Activated CD4-positive, alpha-beta memory T cell treated with anti-CD3 and anti-CD28 coated beads, Interleukin-2, amount 10 ng/mL, durations not matched to agents 7 days and 5 days (primary cell): ENCODE measurements at regions not wholly inside any gene's neighbourhood (a gene's known extent, or its start where the extent isn't known, plus 50 kb on each side); places are given as distances from the start of the nearest gene placed in this dataset.

Experiments used
- CTCF ChIA-PET: fragments of 350-600 bp; sonication (Branson Sonifier 250); formaldehyde crosslinking; loops from one replicate; lab custom pipeline; 2021; ENCODE audit warnings: antibody characterized with exemption, inconsistent platforms; lab: Charles Lee
- POLR2A ChIA-PET: fragments of 350-600 bp; sonication (Branson Sonifier 250); formaldehyde crosslinking; loops from one replicate; lab custom pipeline; 2021; ENCODE audit warnings: antibody characterized with exemption; lab: Charles Lee
- DNase-seq: peaks from one replicate; pipeline ENCODE4 v3.0.0-alpha.2; 2020
- H3K27ac Mint-ChIP-seq: one replicate; pipeline ENCODE4 v1.8.0; 2021; ENCODE audit warnings: mild to moderate bottlenecking, mixed read lengths
- H3K27me3 Mint-ChIP-seq: one replicate; pipeline ENCODE4 v1.8.0; 2021; ENCODE audit warnings: mixed read lengths
- H3K36me3 Mint-ChIP-seq: one replicate; pipeline ENCODE4 v1.8.0; 2021; ENCODE audit warnings: low read depth, mixed read lengths
- H3K4me1 Mint-ChIP-seq: one replicate; pipeline ENCODE4 v1.8.0; 2021; ENCODE audit warnings: mixed read lengths
- H3K4me3 Mint-ChIP-seq: one replicate; pipeline ENCODE4 v1.8.0; 2021; ENCODE audit warnings: mild to moderate bottlenecking, mixed read lengths
- H3K9me3 Mint-ChIP-seq: one replicate; pipeline ENCODE4 v1.8.0; 2021; ENCODE audit warnings: mixed read lengths

GRCh38 chr12:126469211-126469610 lies 1404.0 kb downstream of the AACS start:
- H3K4me3 Mint-ChIP-seq, result no peak overlapping the region
- peaks cover 7% of the 10 kb centered on the region for H3K9me3 Mint-ChIP-seq
- H3K27ac Mint-ChIP-seq, result no peak overlapping the region
- H3K36me3 Mint-ChIP-seq, result no peaks in the 10 kb centered on the region
- H3K4me1 Mint-ChIP-seq, result no peaks in the 10 kb centered on the region
- ChIA-PET POLR2A (no interaction called here), CTCF (interaction anchor here (0.7 kb wide), 1 partner anchor 12 kb away, joined by 3 read pairs; no protein-coding TSS in a partner anchor)
- H3K27me3 Mint-ChIP-seq, result no peaks in the 10 kb centered on the region
- no peak for DNase-seq

GRCh38 chr12:126474703-126475102 lies 1409.5 kb downstream of the AACS start:
- Mint-ChIP-seq H3K27ac (no peak overlapping the region), H3K36me3 (no peaks in the 10 kb centered on the region), H3K27me3 (no peaks in the 10 kb centered on the region), H3K4me3 (no peak overlapping the region), H3K4me1 (no peaks in the 10 kb centered on the region), H3K9me3 (peaks cover 14% of the 10 kb centered on the region)
- ChIA-PET CTCF (no interaction called here), POLR2A (no interaction called here)
- DNase-seq, result no peak

GRCh38 chr12:126480451-126480850 lies 1415.2 kb downstream of the AACS start:
- Mint-ChIP-seq H3K36me3 (no peaks in the 10 kb centered on the region), H3K9me3 (peaks cover 11% of the 10 kb centered on the region), H3K4me3 (no peak overlapping the region), H3K27me3 (no peaks in the 10 kb centered on the region), H3K27ac (no peak overlapping the region), H3K4me1 (no peaks in the 10 kb centered on the region)
- no peak for DNase-seq
- ChIA-PET POLR2A (no interaction called here), CTCF (interaction anchor here (1.0 kb wide), 1 partner anchor 11 kb away, joined by 3 read pairs; no protein-coding TSS in a partner anchor)

GRCh38 chr12:126481688-126482087 lies 1416.5 kb downstream of the AACS start:
- POLR2A ChIA-PET, result no interaction called here
- CTCF ChIA-PET, result no interaction called here
- no peak for DNase-seq
- Mint-ChIP-seq H3K36me3 (no peaks in the 10 kb centered on the region), H3K4me1 (no peaks in the 10 kb centered on the region), H3K27me3 (no peaks in the 10 kb centered on the region), H3K4me3 (no peak overlapping the region), H3K9me3 (peaks cover 9% of the 10 kb centered on the region), H3K27ac (no peak overlapping the region)

GRCh38 chr12:126482238-126482889 lies 1417.1 kb downstream of the AACS start:
- ChIA-PET CTCF (no interaction called here), POLR2A (no interaction called here)
- H3K4me1 Mint-ChIP-seq, result no peaks in the 10 kb centered on the region
- H3K27me3 Mint-ChIP-seq, result no peaks in the 10 kb centered on the region
- H3K27ac Mint-ChIP-seq, result no peak overlapping the region
- no peaks in the 10 kb centered on the region for H3K36me3 Mint-ChIP-seq
- H3K4me3 Mint-ChIP-seq, result no peak overlapping the region
- H3K9me3 Mint-ChIP-seq, result peaks cover 9% of the 10 kb centered on the region
- DNase-seq, result no peak

GRCh38 chr12:126483145-126484068 lies 1418.2 kb downstream of the AACS start:
- Mint-ChIP-seq H3K27me3 (no peaks in the 10 kb centered on the region), H3K36me3 (no peaks in the 10 kb centered on the region), H3K4me1 (no peaks in the 10 kb centered on the region), H3K4me3 (no peak overlapping the region), H3K9me3 (peaks cover 8% of the 10 kb centered on the region), H3K27ac (no peak overlapping the region)
- ChIA-PET CTCF (no interaction called here), POLR2A (no interaction called here)
- no peak for DNase-seq

- Mint-ChIP-seq H3K4me3 (no peak overlapping the region), H3K36me3 (no peaks in the 10 kb centered on the region), H3K27ac (no peak overlapping the region), H3K27me3 (no peaks in the 10 kb centered on the region), H3K4me1 (no peaks in the 10 kb centered on the region), H3K9me3 (peaks cover 13% of the 10 kb centered on the region)
- no peak for DNase-seq
- POLR2A ChIA-PET, result no interaction called here
- CTCF ChIA-PET, result no interaction called here
These were observed 1422.3 kb downstream of the AACS start for GRCh38 chr12:126487431-126487980.

GRCh38 chr12:126488806-126489205 lies 1423.6 kb downstream of the AACS start:
- peaks cover 13% of the 10 kb centered on the region for H3K9me3 Mint-ChIP-seq
- H3K4me3 Mint-ChIP-seq, result no peak overlapping the region
- no peaks in the 10 kb centered on the region for H3K27me3 Mint-ChIP-seq
- ChIA-PET POLR2A (no interaction called here), CTCF (no interaction called here)
- H3K36me3 Mint-ChIP-seq, result no peaks in the 10 kb centered on the region
- no peak for DNase-seq
- no peak overlapping the region for H3K27ac Mint-ChIP-seq
- H3K4me1 Mint-ChIP-seq, result no peaks in the 10 kb centered on the region

- Mint-ChIP-seq H3K36me3 (no peaks in the 10 kb centered on the region), H3K27ac (no peak overlapping the region), H3K9me3 (peaks cover 10% of the 10 kb centered on the region), H3K27me3 (no peaks in the 10 kb centered on the region), H3K4me3 (no peak overlapping the region), H3K4me1 (no peaks in the 10 kb centered on the region)
- POLR2A ChIA-PET, result no interaction called here
- no peak for DNase-seq
- CTCF ChIA-PET, result no interaction called here
These were observed 1426.9 kb downstream of the AACS start for GRCh38 chr12:126492181-126492580.

- Mint-ChIP-seq H3K9me3 (peaks cover 10% of the 10 kb centered on the region), H3K27me3 (no peaks in the 10 kb centered on the region), H3K4me3 (no peak overlapping the region), H3K36me3 (no peaks in the 10 kb centered on the region), H3K4me1 (no peaks in the 10 kb centered on the region), H3K27ac (no peak overlapping the region)
- DNase-seq, result no peak
- POLR2A ChIA-PET, result no interaction called here
- CTCF ChIA-PET, result no interaction called here
These were observed 1428.3 kb downstream of the AACS start for GRCh38 chr12:126493366-126494108.

- Mint-ChIP-seq H3K27ac (no peak overlapping the region), H3K4me3 (no peak overlapping the region), H3K36me3 (no peaks in the 10 kb centered on the region), H3K4me1 (no peaks in the 10 kb centered on the region), H3K9me3 (peaks cover 3% of the 10 kb centered on the region), H3K27me3 (no peaks in the 10 kb centered on the region)
- DNase-seq, result no peak
- POLR2A ChIA-PET, result interaction anchor here (0.7 kb wide), 1 partner anchor 66 kb away, joined by 3 read pairs; no protein-coding TSS in a partner anchor
- CTCF ChIA-PET, result no interaction called here
These were observed 1431.0 kb downstream of the AACS start for GRCh38 chr12:126496201-126496600.

- DNase-seq, result no peak
- peaks cover 2% of the 10 kb centered on the region for H3K9me3 Mint-ChIP-seq
- H3K4me3 Mint-ChIP-seq, result peak overlapping the region; percentile 25
- H3K27ac Mint-ChIP-seq, result peak overlapping the region; percentile 0
- POLR2A ChIA-PET, result no interaction called here
- no peaks in the 10 kb centered on the region for H3K27me3 Mint-ChIP-seq
- peaks cover 19% of the 10 kb centered on the region for H3K4me1 Mint-ChIP-seq
- CTCF ChIA-PET, result no interaction called here
- H3K36me3 Mint-ChIP-seq, result peaks cover 4% of the 10 kb centered on the region
These were observed 1441.4 kb downstream of the AACS start for GRCh38 chr12:126506426-126507182.
